ENCODE measurements at regions not wholly inside any gene's neighbourhood (a gene's known extent, or its start where the extent isn't known, plus 50 kb on each side); places are given as distances from the start of the nearest gene placed in this dataset.

GRCh38 chr1:219993554-219994433 is 52.5 kb downstream of the EPRS1 start:
- no peak for DNase-seq (ENCODE audit: extremely low read depth, low read depth, low spot score)

DNA sequence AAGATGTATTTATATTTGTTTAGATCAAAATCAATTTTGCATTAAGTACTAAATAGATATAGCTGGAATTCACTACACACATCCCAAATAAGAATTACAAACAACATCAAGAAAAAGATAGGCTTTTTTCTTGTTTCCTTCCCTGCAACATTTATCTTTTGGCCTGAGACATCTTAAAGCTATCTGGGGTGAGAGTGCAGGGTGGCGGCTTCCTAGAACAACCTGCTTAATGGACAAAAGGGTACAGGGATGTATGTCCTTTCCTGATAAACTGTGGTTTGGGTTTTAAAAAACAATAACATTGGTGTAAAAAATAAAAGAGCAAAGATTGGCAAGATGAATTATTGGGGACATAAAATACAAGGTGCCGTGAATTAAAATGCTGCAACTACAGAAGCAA is 54.4 kb downstream of the EPRS1 start:
- DNase-seq (ENCODE audit: extremely low read depth, low read depth, low spot score): no peak

- no peak for DNase-seq (ENCODE audit: extremely low read depth, low read depth, low spot score)
Observed at GRCh38 chr1:219991511-219991810, 54.8 kb downstream of the EPRS1 start.

GRCh38 chr1:219990782-219991510 is 55.4 kb downstream of the EPRS1 start:
- peak; percentile 18 for DNase-seq (ENCODE audit: extremely low read depth, low read depth, low spot score)

- no peak for DNase-seq (ENCODE audit: extremely low read depth, low read depth, low spot score)
Observed at GRCh38 chr1:219989766-219990165, 56.5 kb downstream of the EPRS1 start.

GRCh38 chr1:219988818-219989217 is 57.5 kb downstream of the EPRS1 start:
- DNase-seq (ENCODE audit: extremely low read depth, low read depth, low spot score): no peak

DNA sequence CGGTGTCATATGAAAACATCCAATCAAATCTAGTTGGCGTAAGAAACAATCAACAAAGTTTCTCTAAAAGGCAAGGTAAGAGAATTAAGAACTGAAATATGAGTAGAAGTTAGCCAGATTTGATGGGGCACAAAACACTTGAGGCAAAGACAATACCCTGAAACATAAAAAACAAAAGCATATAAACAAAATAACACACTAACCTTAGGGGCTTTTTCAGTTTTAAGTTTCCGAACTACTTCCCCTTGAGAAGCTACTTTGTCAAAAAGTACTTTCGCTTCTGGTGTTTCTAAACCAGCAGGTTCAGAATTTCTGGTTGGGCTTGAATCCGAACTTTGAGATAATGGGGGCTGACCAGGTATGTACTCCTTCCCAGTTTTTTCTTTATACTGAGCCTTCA is 57.9 kb downstream of the EPRS1 start:
- no peak for DNase-seq (ENCODE audit: extremely low read depth, low read depth, low spot score)

- DNase-seq (ENCODE audit: extremely low read depth, low read depth, low spot score): no peak
Observed at GRCh38 chr1:219987325-219987724, 59.0 kb upstream of the SLC30A10 start.

DNA sequence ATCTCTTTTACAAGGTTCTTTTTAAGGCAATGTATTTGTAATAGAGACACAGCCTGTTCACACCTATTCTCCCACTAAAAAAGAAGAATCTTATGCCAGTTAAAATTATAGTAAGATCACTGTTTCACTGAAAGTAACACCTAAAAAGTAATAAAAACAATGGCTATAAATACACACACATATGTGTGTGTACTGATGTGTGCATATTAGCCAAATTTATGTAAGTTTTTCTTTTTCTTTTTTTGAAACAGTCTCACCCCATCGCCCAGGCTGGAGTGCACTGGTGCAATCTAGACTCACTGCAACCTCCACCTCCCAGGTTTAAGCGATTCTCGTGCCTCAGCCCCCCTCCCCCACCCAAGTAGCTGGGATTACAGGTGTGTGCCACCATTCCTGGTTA is 56.8 kb upstream of the SLC30A10 start:
- no peak for DNase-seq (ENCODE audit: extremely low read depth, low read depth, low spot score)
